A549 (cell line): ENCODE measurements at regions not wholly inside any gene's neighbourhood (a gene's known extent, or its start where the extent isn't known, plus 50 kb on each side); places are given as distances from the start of the nearest gene placed in this dataset.

Experiments used
- ATAC-seq, 2 experiments: fragments of 200-7000 bp in 1 of 2; fragments of >200 bp in 1 of 2; cut with Nextera tagmentation in 1 of 2; cut with Tn5 transposase in 1 of 2; 3 replicates each; pipeline versions ENCODE4 v1.8.0 to v1.9.1; 2018 to 2020; ENCODE audit warnings: mild to moderate bottlenecking in 1 of 2, moderate library complexity in 1 of 2
- CTCF ChIA-PET: fragments of 300-600 bp; sonication (Branson Sonifier 250); formaldehyde crosslinking; extraction: SDS; loops from one replicate; lab custom pipeline; 2021; ENCODE audit warnings: antibody characterized with exemption, inconsistent platforms; lab: Yijun Ruan, JAX
- POLR2A ChIA-PET: fragments of 350-600 bp; formaldehyde crosslinking; extraction: SDS; loops from one replicate; lab custom pipeline; 2021; ENCODE audit warnings: antibody characterized with exemption, inconsistent platforms; lab: Yijun Ruan, JAX
- DNase-seq, 2 experiments: peaks; one replicate each; pipeline versions ENCODE4 v3.0.0 to v3.0.0-alpha.2; 2011 to 2016; ENCODE audit warnings: low read depth in 1 of 2, low spot score in 1 of 2
- FAIRE-seq: peaks from 2 replicates; lab custom pipeline; 2011; peaks lifted over from hg19 to GRCh38; lab: Jason Lieb, UNC
- H3K27ac ChIP-seq, 2 experiments: fragments of >200 bp; sonication (Bioruptor Twin); formaldehyde crosslinking; 3 replicates each; pipeline ENCODE4 v1.5.1; 2016 to 2017
- H3K4me1 ChIP-seq: fragments of >200 bp; sonication (Bioruptor Twin); formaldehyde crosslinking; 3 replicates; pipeline ENCODE4 v1.6.1; 2016
- H3K4me2 ChIP-seq: fragments of >200 bp; sonication (Bioruptor Twin); formaldehyde crosslinking; 3 replicates; pipeline ENCODE4 v1.6.1; 2016
- H3K4me3 ChIP-seq: fragments of >200 bp; sonication (Bioruptor Twin); formaldehyde crosslinking; 3 replicates; pipeline ENCODE4 v1.5.1; 2016
- H3K9me3 ChIP-seq: fragments of >200 bp; sonication (Bioruptor Twin); formaldehyde crosslinking; 3 replicates; pipeline ENCODE4 v1.6.1; 2016
- BHLHE40 ChIP-seq: IDR thresholded peaks from 2 replicates; pipeline ENCODE4 v1.6.1; 2012; ENCODE audit warnings: low read depth, low read length, inconsistent platforms
- CBX8 ChIP-seq: fragments of 200-600 bp; sonication (generic); IDR thresholded peaks from 2 replicates; pipeline ENCODE4 v1.6.1; 2016
- CHD2 ChIP-seq: fragments of 150-350 bp; IDR thresholded peaks from 2 replicates; pipeline ENCODE4 v1.6.1; 2014; ENCODE audit warnings: low read length; ENCODE audit not compliant: partially characterized antibody
- EHF ChIP-seq: fragments of 250-450 bp; sonication (Bioruptor Pico); IDR thresholded peaks from 2 replicates; pipeline ENCODE4 v1.5.0; 2020; ENCODE audit warnings: mild to moderate bottlenecking
- EHMT2 ChIP-seq: fragments of 200-600 bp; sonication (generic); IDR thresholded peaks from 2 replicates; pipeline ENCODE4 v1.6.1; 2016; ENCODE audit warnings: antibody characterized with exemption, low read depth, mild to moderate bottlenecking, moderate library complexity
- GATA3 ChIP-seq: IDR thresholded peaks from 2 replicates; pipeline ENCODE4 v1.6.1; 2012; ENCODE audit warnings: borderline replicate concordance
- HDAC2 ChIP-seq: fragments of 200-600 bp; sonication (generic); IDR thresholded peaks from 2 replicates; pipeline ENCODE4 v1.6.1; 2016
- JUN ChIP-seq, 2 experiments: fragments of >200 bp; sonication (Bioruptor Twin); formaldehyde crosslinking; IDR thresholded peaks; 2 replicates in 1 of 2; 3 replicates in 1 of 2; pipeline ENCODE4 v1.6.1; 2016 to 2017
- KDM5A ChIP-seq: fragments of 200-600 bp; sonication (generic); IDR thresholded peaks from 2 replicates; pipeline ENCODE4 v1.6.1; 2016; ENCODE audit warnings: antibody characterized with exemption, mild to moderate bottlenecking
- MAFK ChIP-seq: fragments of 450-650 bp; IDR thresholded peaks from 2 replicates; pipeline ENCODE4 v1.6.1; 2014; ENCODE audit not compliant: partially characterized antibody
- PBX3 ChIP-seq: IDR thresholded peaks from 2 replicates; pipeline ENCODE4 v1.6.1; 2012
- PHF8 ChIP-seq: fragments of 200-600 bp; sonication (generic); IDR thresholded peaks from 2 replicates; pipeline ENCODE4 v1.6.1; 2016; ENCODE audit warnings: low read depth, mild to moderate bottlenecking, antibody characterized with exemption, moderate library complexity, borderline replicate concordance
- POLR2AphosphoS2 ChIP-seq: conservative IDR thresholded peaks from 2 replicates; pipeline ENCODE4 v1.6.1; 2012; ENCODE audit warnings: low read length, improper control_type of control experiment, inconsistent platforms
- RCOR1 ChIP-seq: fragments of 150-350 bp; IDR thresholded peaks from 2 replicates; pipeline ENCODE4 v1.6.1; 2014; ENCODE audit warnings: antibody characterized with exemption, low read length, low read depth
- REST ChIP-seq: fragments of 200-600 bp; sonication (generic); IDR thresholded peaks from 2 replicates; pipeline ENCODE4 v1.6.1; 2016; ENCODE audit warnings: antibody characterized with exemption, mild to moderate bottlenecking, moderate library complexity
- RFX5 ChIP-seq: fragments of 450-650 bp; IDR thresholded peaks from 2 replicates; pipeline ENCODE4 v1.7.1; 2014; ENCODE audit warnings: antibody characterized with exemption, mild to moderate bottlenecking, moderate library complexity
- SREBF2 ChIP-seq: fragments of 450-650 bp; IDR thresholded peaks from 2 replicates; pipeline ENCODE4 v1.6.1; 2014; ENCODE audit warnings: mild to moderate bottlenecking, moderate library complexity
- TP53 ChIP-seq: fragments of 250-450 bp; sonication (Bioruptor Pico); IDR thresholded peaks from 2 replicates; pipeline ENCODE4 v1.5.0; 2021; ENCODE audit warnings: mild to moderate bottlenecking, moderate library complexity
- ZC3H11A ChIP-seq: fragments of 450-650 bp; IDR thresholded peaks from 2 replicates; pipeline ENCODE4 v1.6.1; 2014; ENCODE audit warnings: antibody characterized with exemption, mild to moderate bottlenecking
- ZNF302 ChIP-seq: fragments of 250-450 bp; sonication (Bioruptor Pico); IDR thresholded peaks from 2 replicates; pipeline ENCODE4 v1.9.0; 2021; ENCODE audit warnings: inconsistent platforms, mild to moderate bottlenecking, moderate library complexity
- WGBS: methylation state at CpG from one replicate; pipeline ENCODE4 v1.1.6; 2017; ENCODE audit errors: missing lambda C conversion rate; 5-methylcytosine and 5-hydroxymethylcytosine counted together

DNA sequence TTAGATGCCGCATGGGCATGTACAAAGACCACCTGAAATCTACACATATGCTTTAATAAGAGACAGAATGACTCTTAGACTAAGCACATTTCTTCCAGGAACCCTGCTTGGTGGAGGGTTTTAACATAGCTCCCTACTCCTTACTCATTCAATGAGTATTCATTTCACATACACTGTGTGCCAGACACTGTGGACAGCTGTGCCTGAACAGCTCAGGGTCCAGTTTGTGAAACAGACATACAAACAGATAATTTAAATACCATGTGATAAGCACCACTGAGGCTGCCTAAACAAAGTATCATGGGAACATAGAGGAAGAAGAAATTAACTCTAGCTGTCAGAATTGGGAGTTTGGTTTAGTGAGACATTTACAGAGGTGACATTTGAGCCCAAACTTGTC, 65.2 kb upstream of the ITPRID1 start:
- 70% methylated on average over 1 of the region's 1 CpG for WGBS
- no peak for DNase-seq
- TF ChIP-seq RCOR1 (no peak), CBX8 (no peak), BHLHE40 (no peak), PBX3 (no peak), RFX5 (no peak), HDAC2 (no peak), CHD2 (no peak), TP53 (CRISPR knock-in tag) (no peak), EHF (CRISPR knock-in tag) (no peak), EHMT2 (no peak), PHF8 (no peak), JUN (IDR thresholded peaks at IDR 0.05) (no peak), GATA3 (no peak), SREBF2 (no peak), MAFK (no peak), ZC3H11A (no peak), KDM5A (no peak), POLR2AphosphoS2 (no peak), REST (no peak)
- TF ChIP-seq, all 56 proteins: peak for 0
- H3K9me3 ChIP-seq, result no peaks in the 10 kb centered on the region
- no peak for FAIRE-seq
- H3K4me2 ChIP-seq, result no peak overlapping the region
- H3K4me3 ChIP-seq, result no peak overlapping the region
- H3K4me1 ChIP-seq, result no peaks in the 10 kb centered on the region
- CTCF ChIA-PET, result interaction anchor here (0.9 to 7.3 kb wide), 7 partner anchors 11 to 256 kb away, joined by 4 to 109 read pairs (median 8); no protein-coding TSS in a partner anchor
- POLR2A ChIA-PET, result no interaction called here
- no peak for ATAC-seq
- no peak overlapping the region for H3K27ac ChIP-seq

DNA sequence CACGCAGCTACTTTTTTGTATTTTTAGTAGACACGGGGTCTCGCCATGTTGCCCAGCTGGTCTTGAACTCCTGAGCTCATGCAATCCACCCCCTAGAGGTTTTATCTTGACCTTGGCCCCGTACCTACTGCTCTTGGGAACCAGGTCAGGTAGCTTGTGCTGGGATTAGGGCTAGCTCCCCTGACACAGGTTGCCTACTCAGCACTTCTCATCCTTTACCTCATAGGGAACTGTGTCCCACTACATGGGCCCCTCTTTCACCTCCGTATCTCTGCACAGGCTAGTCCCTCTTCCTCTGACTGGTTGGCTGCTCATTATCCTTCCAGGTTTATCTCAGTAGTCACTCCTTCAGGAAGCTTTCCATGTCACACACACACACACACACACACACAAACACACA, 58.0 kb upstream of the ITPRID1 start:
- ChIA-PET POLR2A (no interaction called here), CTCF (interaction anchor here (0.6 to 5.7 kb wide), 5 partner anchors 12 to 178 kb away, joined by 3 to 41 read pairs (median 4); no protein-coding TSS in a partner anchor)
- FAIRE-seq, result no peak
- H3K4me3 ChIP-seq, result no peak overlapping the region
- no peaks in the 10 kb centered on the region for H3K4me1 ChIP-seq
- ATAC-seq, result no peak
- TF ChIP-seq MAFK (peak; percentile 73), BHLHE40 (no peak)
- 75% methylated on average over 5 of the region's 5 CpGs for WGBS
- no peak overlapping the region for H3K4me2 ChIP-seq
- H3K27ac ChIP-seq, result no peak overlapping the region
- no peaks in the 10 kb centered on the region for H3K9me3 ChIP-seq
- DNase-seq, result no peak

DNA sequence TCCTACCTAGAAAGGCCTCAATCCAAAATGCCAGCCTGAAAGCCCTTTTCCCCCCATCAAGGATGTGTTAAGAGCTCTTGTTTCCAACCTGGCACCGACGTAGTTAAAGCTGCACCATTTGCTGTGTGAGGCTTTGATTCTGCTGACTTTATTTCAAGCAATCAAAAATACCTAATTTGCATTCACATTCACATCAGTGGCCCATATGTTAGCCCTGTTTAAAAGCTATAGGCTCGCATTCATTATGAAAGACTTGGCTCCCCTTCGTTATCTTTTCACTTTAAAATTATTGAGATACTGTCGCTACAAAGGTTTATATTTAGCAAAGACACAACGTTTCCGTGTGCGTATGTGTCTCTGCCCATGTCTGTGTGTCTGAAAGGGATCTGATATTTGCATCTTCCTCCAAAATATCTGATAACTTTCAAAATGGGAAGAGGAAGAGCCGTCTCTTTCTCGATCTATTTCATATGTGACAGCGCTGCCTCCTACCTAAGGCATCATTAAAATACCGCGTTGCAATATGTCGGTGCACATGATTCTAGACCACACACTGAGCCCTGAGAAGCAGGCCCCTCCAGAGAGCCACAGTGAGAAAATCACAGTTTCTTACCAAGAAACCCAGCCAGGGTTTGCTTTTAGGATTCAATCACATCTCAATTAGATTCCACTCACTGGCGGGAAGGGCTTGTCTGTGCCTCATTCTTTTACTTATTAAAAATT, 57.1 kb upstream of the ITPRID1 start:
- no peak for DNase-seq
- TF ChIP-seq ZNF302 (CRISPR knock-in tag), result no peak
- no peak for TF ChIP-seq TP53 (CRISPR knock-in tag)
- no peak for TF ChIP-seq SREBF2
- TF ChIP-seq, all 56 proteins: peak for 0
- Histone ChIP-seq H3K4me2 (no peak overlapping the region), H3K27ac (no peak overlapping the region), H3K4me1 (no peaks in the 10 kb centered on the region), H3K4me3 (no peak overlapping the region), H3K9me3 (no peaks in the 10 kb centered on the region)
- no peak for FAIRE-seq
- 84% methylated on average over 15 of the region's 15 CpGs for WGBS
- no peak for ATAC-seq
- POLR2A ChIA-PET, result no interaction called here
- CTCF ChIA-PET, result interaction anchor here (0.6 to 5.7 kb wide), 6 partner anchors 13 to 177 kb away, joined by 3 to 41 read pairs (median 4); no protein-coding TSS in a partner anchor
